SK-MEL-5 (cell line): ENCODE measurements at regions not wholly inside any gene's neighbourhood (a gene's known extent, or its start where the extent isn't known, plus 50 kb on each side); places are given as distances from the start of the nearest gene placed in this dataset.
A peak's percentile ranks its signal among the peaks of the same experiment; 100 is the strongest.

Experiments
- DNase-seq: peaks from one replicate; pipeline ENCODE4 v3.0.0-alpha.2; 2016; ENCODE audit warnings: low read depth, low spot score
- in situ Hi-C: cut with HindIII; loops from 2 replicates; pipeline ENCODE4 v1.10.0; 2016; ENCODE audit warnings: low sequenced_read_pairs, high pct_unique_total_duplicates, low pct_unique_long_range_greater_than_20kb

DNA sequence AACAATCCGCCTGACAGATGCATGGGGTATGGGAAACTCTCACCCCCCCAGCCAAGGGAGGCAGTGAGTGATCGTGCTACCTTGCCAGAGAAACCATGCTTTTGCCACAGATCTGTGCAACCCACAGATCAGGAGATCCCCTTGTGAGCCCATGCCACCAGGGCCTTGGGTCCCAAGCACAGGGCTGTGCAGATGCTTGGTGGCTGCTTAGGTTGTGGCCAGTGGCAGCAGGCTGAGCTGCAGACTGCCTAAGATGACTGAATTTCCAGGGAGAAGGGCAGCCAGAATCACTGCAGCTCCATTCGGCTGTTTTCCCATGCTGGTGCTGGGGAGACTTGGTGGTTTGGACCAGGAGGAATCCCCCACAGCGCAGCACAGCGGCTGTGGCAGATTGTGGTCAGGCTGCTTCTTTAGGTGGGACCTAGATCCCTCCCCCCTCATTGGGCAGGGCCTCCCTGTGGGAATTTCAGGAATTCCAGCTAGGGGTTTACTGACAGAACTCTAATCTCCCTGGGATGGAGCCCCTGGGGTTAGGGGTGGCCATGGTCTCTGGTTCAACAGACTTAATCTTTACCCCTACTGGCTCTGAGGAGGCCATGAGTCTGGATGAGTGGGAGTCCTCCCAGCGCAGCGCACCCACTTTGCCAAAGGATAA is 264.6 kb upstream of the DAAM1 start:
- in situ Hi-C loops = no loop called here
- DNase-seq = no peak

DNA sequence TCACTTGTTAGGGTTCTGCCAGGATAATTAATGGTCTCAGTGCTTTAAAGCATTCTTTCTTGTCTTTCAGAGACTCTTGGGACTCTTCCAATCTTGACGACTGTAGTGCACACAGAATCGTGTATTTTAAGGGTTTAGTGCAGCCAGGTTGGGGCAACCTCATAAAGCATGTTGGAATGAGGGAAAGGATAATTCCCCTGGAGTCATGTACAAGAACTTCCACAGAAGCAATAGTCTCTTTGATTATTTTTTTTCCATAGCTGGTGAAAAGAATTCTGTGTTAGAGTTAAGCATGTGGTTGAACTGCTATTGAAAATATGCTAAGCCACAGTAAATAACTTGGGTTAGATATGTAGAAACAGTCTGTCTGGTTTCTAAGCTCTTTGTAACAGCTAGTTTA is 246.8 kb upstream of the DAAM1 start:
- peak; percentile 73 for DNase-seq
- in situ Hi-C loops = no loop called here

DNA sequence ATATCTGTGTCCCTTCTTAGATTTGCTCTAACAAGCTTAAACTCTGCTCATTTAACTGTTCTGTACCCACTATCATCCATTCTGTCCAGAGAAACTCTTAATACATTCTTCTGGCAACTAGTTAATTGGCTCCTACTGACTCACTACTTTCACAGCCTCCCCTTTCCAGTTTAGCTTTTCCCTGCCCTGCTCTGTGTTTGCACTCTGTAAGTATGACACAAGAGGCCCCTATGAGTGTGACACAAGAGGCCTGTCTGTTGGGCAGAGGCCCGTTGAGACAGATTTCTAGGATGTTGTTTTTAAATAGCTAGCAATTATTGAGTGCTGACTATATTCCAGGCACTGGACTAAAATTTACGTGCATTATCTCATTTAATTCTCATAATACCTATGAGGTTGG is 246.0 kb upstream of the DAAM1 start:
- in situ Hi-C loops = no loop called here
- no peak for DNase-seq

DNA sequence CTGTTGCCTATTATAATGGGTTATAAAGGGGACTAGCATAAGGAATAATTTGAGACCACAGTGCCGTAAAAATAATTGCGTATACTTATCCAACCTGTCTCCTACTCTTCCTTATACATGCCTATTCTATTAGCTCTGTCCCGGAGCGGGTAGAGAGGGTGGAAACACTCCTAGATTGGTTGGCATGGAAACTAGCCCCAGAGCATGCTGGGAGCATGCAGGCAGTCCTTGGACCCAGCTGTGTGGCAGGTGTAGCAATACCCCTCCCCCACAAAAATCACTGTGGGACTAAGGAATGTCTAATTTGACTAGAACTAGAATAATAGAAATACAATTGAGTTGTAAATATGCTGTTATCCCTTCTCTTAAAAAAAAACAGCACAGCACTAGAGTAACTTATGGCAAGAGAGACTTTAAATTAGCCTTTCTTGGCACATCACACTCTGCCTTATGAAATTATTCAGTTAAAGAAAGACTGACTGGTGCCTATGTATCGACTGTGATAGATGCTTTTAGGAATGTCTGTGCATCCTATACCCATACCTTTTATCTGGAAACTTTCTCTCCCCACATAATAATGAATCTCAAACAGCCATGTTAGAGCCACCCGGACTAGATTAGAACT is 244.0 kb upstream of the DAAM1 start:
- DNase-seq = no peak
- in situ Hi-C loops = no loop called here

DNA sequence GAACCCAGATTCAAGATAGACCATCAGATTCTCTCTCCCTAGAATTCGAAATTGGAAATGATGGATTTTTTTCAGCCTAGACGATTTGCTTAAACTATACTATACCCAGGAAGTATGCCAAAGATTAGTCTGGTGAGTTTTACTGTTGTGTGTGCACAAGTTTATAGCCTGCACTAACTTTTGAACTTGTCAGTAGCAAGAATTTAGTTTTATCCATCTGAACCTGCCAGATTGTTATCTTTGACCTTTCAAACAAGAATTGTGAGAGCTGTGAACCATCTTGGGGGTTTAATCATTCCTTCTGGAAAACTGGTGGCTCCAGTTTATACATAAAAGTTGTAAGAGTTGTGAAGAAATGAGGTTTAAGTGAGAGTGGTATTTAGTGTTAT is 243.5 kb upstream of the DAAM1 start:
- no peak for DNase-seq
- in situ Hi-C loops = no loop called here

DNA sequence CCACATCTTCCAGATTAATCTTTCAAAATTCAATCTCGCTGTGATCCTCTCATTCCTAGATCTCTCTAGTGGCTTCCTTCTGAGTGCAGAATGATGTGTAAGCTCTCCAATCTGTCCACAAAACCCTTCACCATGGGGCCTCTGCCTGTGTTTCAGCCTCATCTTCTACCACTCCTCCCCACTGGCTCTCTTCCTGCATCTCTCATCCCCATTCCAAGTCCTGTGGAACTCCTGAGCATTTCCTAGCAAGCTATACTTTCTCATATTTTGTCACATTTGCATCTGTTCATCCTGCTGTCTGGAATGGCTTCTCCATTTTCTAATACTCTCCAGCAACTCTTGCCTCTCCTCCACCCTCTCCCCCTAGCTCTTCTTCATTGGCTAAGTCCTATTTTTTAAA is 242.0 kb upstream of the DAAM1 start:
- in situ Hi-C loops = no loop called here

DNA sequence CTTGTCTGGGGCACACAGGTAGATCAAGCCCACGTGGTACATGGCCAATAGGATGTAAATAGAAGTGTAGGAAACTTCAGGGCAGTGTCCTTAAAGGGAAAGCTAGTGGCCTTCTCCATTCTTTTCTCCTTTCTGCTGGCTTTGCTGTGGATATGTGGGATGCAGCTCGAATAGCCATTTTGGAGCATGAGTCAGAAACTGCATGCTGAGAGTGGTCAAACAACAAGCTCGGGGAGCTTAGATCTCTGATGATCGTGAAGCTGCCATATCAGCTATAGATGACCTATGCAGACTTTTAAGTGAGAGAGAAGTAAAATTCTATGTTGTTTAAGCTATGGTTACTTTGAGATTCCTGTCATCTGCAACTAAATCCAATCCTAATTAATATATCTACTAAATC is 241.3 kb upstream of the DAAM1 start:
- in situ Hi-C loops = no loop called here
- DNase-seq = no peak

More for the DNA sequence above, 242.0 kb upstream of the DAAM1 start:
- DNase-seq = no peak

DNA sequence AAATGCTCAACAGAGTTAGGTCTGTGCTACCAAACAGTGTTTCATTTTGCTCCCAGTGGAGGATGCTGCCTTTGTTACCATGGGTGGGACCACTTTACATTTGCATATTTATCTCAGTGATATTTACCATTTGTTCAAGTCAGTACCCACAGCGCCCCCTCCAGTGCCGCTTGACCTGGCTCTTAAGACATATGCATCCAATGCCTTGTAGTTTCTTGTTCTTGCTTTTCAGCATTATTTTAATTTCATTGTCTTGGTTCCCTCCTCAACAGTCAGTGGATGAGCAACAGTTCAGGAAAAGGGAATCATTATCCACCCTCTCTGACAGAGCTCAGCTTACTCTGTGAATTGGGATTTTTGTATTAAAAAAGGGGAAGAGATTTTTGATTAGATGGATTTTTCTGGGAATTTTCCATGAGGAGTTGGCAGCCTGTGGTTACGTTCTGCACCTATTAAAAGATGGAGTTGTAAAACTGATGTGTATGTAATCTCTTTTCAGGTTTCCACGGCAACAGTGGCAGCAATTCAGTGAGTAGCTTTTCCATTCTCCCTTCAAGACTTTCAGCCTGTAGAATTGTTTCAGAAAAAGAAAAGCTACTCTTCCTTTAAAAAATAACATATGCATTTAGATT is 240.5 kb upstream of the DAAM1 start:
- peak; percentile 54 for DNase-seq
- in situ Hi-C loops = no loop called here

DNA sequence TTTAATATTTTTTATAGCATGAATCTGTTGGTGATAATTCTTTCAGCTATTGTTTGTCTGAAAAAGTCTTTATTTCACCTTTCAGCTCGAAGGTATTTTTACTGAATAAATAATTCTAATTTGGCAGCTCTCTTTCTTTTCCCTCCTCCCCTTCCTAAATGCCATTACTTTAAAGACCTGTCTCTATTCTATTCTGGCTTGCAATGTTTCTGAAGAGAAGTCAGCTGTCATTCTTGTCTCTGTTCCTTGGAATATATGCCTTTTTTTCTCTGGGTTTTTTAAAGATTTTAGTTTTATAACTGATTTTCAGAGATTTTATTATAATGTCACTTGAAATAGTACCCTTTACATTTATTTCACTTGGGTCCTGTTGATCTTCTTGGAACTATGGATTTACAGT is 237.9 kb upstream of the DAAM1 start:
- DNase-seq = no peak
- in situ Hi-C loops = no loop called here

DNA sequence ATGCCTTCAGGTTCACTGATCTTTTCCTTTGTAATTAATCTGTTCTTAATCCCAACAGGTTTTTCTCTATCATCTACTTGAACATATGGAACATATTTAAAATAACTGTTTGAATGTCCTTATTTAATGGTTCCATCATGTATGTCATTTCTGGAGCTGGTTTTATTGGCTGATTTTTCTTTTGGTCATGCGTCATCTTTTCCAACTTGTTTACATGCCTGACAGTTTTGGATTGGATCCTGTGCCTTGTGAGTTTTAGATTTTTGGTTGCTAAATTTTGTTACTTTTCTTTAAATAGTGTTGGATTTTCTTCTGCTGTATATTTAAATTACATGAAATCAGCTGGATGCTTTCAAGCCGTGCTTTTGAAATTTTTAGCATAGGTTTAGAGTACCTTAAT is 237.3 kb upstream of the DAAM1 start:
- DNase-seq = no peak
- in situ Hi-C loops = no loop called here

DNA sequence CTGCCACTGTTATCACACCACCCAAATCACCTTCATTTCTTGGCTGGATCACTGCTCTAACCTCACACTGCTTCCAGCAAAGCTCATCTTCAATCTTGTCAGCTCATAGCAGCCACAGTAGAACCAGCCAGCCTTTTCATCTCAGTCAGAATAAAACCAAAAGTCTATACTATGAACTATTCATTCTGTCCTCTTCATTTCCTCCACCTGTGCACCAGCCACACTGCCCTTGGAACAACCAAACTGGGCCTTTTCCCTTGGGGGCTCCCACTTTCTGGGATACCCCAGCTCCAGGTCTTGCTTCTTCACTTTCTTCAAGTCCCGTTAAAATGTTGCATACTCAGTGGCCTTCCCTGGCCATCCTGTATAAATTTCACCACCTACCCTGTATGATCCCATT is 234.4 kb upstream of the DAAM1 start:
- no peak for DNase-seq

DNA sequence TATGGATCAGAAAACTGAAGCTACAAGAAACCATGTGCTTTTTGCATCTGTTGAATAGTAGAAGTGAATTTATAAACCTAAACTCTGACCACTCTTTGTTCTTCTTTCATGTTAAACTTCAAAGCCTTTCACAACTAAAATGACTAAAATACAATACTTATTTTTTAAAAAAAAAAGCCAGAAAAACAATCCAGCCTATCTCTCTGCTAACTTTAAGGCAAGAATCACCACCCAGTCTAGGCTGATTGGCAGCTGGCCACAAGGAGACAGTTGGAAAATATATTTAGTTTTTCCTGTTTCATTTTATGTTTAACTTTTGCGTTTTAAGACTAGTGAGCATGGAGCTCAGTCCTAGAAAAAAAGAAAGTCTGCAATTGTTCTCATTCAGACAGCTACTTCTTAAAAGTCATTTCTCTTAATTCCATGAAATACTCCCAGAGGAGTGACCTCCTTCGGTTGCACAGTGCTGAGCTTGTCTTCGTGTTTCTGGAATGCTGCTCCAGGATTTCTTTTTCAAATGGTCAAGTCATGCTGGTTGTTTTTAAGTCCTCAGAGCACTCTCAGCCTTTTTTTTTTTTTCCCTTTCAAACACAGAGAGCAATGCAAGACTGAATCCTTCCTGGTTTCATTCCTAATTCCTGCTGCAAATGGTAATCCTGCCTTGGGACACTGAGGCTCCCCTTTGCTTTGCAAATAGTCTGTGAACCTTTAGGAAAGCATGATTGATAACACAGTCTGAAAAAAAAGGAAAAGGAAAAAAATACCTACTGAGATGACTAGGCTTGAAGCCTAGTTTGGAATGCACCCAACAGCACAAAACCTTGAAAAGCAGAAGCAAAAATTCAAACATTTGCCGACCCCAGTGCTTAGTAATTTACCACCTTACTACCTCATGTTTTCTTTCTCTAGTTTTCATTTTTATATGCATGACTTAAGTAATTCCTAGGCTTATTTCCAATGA is 233.3 kb upstream of the DAAM1 start:
- in situ Hi-C loops = no loop called here
- DNase-seq = peak; percentile 83

More for the DNA sequence above, 234.4 kb upstream of the DAAM1 start:
- in situ Hi-C loops = no loop called here

DNA sequence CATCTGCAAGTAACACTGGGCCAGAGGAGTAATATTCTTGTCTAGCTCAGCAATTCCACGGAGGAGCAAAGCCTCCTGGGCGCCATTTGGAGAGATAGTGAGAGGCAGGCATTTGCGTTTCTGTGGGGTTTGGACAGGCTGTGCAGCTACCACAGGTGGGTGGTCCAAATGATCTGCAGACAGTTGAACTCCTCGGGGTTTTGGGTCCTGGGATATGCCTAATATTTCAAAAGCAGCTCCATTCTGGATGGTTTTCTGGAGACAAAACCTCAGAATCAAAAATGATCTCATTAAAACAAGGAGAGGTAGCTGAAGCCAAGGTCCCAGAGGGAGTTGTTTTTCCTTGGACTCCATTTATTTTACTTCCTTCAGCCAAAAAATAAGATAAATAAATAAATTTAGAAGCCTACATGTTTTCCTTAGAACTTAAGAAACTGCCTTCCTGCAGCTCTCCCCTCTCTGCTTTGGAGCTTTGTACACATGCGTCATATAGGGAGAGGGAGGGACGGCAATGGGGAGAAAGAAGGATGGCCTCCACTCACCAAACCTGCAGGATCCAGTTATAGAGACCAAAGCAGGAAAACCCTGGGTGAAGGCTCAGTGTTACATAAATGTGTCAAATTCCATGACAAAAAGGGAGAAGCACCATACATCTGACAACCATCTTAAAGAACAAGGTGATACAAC is 227.3 kb upstream of the DAAM1 start:
- in situ Hi-C loops = no loop called here
- no peak for DNase-seq

DNA sequence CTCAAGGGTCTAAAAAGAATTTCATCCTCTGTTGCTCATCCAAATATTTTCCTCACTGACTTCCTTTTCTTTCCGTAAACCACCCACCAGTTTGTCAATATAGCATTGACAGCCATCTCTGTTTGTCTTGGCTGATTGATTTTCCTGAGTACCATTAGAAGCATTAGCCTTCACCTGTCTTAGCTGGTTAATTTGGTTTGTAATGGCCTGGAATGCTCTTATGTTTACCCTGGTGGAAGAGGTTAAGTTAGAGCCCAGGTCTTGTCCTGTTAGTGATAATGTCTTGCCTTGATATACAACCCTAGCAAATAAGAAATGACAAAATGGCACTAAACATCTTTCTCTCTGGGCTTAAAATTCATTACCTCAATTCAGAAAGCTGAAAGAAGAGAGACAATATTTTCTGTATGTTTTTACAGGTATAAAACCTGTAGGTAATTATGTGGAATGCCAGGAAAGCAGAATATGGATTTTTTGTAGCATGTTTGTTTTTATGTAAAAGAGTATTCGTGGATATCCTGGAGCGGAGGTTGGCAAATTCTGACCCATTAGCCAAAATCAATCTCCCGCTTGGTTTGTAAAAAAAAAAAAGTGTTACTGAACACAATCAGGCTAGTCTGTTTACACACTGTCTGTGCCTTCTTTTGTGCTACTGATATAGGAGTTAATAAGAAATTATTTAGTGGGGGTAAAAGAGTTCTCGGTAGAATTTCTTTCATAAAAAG is 224.4 kb upstream of the DAAM1 start:
- no peak for DNase-seq
- in situ Hi-C loops = no loop called here

DNA sequence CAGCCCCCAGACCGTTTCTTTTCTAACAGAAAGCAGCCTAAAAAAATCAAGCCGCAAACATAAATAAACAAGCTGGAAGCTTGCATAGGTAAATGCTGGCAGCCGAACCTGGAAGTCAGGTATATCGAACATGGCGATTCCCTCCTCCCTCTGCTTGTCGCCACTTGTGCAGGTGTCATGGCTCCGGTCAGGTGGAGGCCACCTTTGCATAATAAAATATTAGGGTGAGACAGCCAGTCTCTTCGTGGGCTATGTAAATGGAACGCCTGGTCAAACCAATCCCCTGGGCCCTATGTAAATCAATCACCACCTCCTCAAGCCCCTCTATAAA is 223.9 kb upstream of the DAAM1 start:
- DNase-seq = no peak
- in situ Hi-C loops = no loop called here

DNA sequence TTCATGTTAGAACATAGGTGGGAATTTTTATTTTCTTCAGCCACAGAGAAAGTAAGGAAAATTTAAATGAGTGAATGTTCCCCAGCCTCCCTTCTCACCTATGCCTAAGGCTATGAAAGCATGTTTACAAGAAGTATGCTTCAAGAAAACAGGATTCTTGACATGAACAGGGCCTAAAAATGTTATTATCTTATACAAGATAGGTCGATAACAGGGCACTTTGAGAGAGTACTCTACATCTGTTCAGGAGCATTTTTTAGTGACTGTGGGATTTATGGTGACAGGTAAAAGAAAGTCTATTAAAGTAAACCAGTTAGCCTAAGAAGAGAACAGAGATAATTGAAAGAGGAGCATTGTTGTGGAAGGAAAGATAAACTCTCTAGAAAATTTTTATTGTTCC is 222.9 kb upstream of the DAAM1 start:
- in situ Hi-C loops = no loop called here
- no peak for DNase-seq

DNA sequence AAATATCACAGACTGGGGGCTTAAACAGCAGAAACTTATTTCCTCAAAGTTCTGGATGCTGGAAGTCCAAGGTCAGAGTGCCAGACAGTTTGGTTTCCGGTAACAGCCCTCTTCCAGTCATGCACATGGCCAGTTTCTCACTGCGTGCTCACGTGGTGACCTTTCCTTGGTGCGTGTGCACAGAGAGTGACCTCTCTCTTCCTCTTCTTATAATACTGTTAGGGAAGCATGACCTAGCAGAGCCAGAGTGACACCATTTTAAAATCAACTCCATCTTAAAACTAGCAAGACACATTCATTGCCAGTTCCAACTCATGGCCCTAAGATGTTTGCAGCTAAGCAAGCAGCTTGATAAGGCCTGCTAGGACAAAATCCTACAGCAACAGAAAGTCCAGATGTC is 221.5 kb upstream of the DAAM1 start:
- DNase-seq = no peak
- in situ Hi-C loops = no loop called here
